ENCODE measurements at regions not wholly inside any gene's neighbourhood (a gene's known extent, or its start where the extent isn't known, plus 50 kb on each side); places are given as distances from the start of the nearest gene placed in this dataset.

GRCh38 chr1:67947114-67947513, 103.3 kb downstream of the DIRAS3 start (continued):
- no peak for TF ChIP-seq ZBTB33 (IDR thresholded peaks at IDR 0.05)
- TF ChIP-seq NR2F2 (IDR thresholded peaks at IDR 0.05), result no peak

- 71% methylated on average over 7 of the region's 7 CpGs for WGBS
- Histone ChIP-seq H3K9ac (ENCODE audit: low read depth in 1 of 2, low read length in 2 of 2) (no peak overlapping the region), H3K27ac (ENCODE audit: low read depth in 1 of 2, low read length in 2 of 2) (no peak overlapping the region), H3K27me3 (ENCODE audit: control insufficient read depth in 4 of 4, insufficient read depth in 4 of 4, low read length in 3 of 4) (no peaks in the 10 kb centered on the region), H3K36me3 (ENCODE audit: control insufficient read depth in 4 of 4, insufficient read depth in 3 of 4, low read depth in 1 of 4, low read length in 3 of 4) (no peaks in the 10 kb centered on the region), H3K4me3 (ENCODE audit: low read depth in 1 of 3, low read length in 3 of 3) (no peak overlapping the region), H3K4me1 (ENCODE audit: control insufficient read depth in 4 of 4, insufficient read depth in 4 of 4, low read length in 3 of 4) (no peaks in the 10 kb centered on the region), H3K9me3 (ENCODE audit: control insufficient read depth in 4 of 4, low read length in 3 of 4) (no peaks in the 10 kb centered on the region)
- TF ChIP-seq YY1 (IDR thresholded peaks at IDR 0.05) (no peak), JUND (IDR thresholded peaks at IDR 0.05) (no peak), NR2F2 (IDR thresholded peaks at IDR 0.05) (no peak), FOXA1 (IDR thresholded peaks at IDR 0.05) (no peak), RAD21 (IDR thresholded peaks at IDR 0.05) (no peak), TAF1 (conservative IDR thresholded peaks at IDR 0.05) (no peak), EGR1 (IDR thresholded peaks at IDR 0.05; ENCODE audit: low read depth in 2 of 2) (no peak), SP1 (IDR thresholded peaks at IDR 0.05) (no peak)
- no peak for DNase-seq (ENCODE audit: low spot score)
Observed at GRCh38 chr1:67945733-67946374, 104.6 kb downstream of the DIRAS3 start.

GRCh38 chr1:67942274-67942673, 108.2 kb downstream of the DIRAS3 start:
- no peak for DNase-seq (ENCODE audit: low spot score)
- H3K4me1 ChIP-seq (ENCODE audit: control insufficient read depth in 4 of 4, insufficient read depth in 4 of 4, low read length in 3 of 4), result no peaks in the 10 kb centered on the region
- no peak overlapping the region for H3K27ac ChIP-seq (ENCODE audit: low read depth in 1 of 2, low read length in 2 of 2)
- no peaks in the 10 kb centered on the region for H3K9me3 ChIP-seq (ENCODE audit: control insufficient read depth in 4 of 4, low read length in 3 of 4)
- no peaks in the 10 kb centered on the region for H3K27me3 ChIP-seq (ENCODE audit: control insufficient read depth in 4 of 4, insufficient read depth in 4 of 4, low read length in 3 of 4)
- H3K36me3 ChIP-seq (ENCODE audit: control insufficient read depth in 4 of 4, insufficient read depth in 3 of 4, low read depth in 1 of 4, low read length in 3 of 4), result no peaks in the 10 kb centered on the region
- no peak overlapping the region for H3K4me3 ChIP-seq (ENCODE audit: low read depth in 1 of 3, low read length in 3 of 3)
- H3K9ac ChIP-seq (ENCODE audit: low read depth in 1 of 2, low read length in 2 of 2), result no peak overlapping the region
- no peak for TF ChIP-seq HNF4G (IDR thresholded peaks at IDR 0.05)
- TF ChIP-seq TAF1 (conservative IDR thresholded peaks at IDR 0.05), result no peak
- TF ChIP-seq ZBTB33 (IDR thresholded peaks at IDR 0.05), result no peak
- no peak for TF ChIP-seq JUND (IDR thresholded peaks at IDR 0.05)
- TF ChIP-seq RAD21 (IDR thresholded peaks at IDR 0.05), result no peak

- no peaks in the 10 kb centered on the region for H3K27me3 ChIP-seq (ENCODE audit: control insufficient read depth in 4 of 4, insufficient read depth in 4 of 4, low read length in 3 of 4)
- no peak overlapping the region for H3K27ac ChIP-seq (ENCODE audit: low read depth in 1 of 2, low read length in 2 of 2)
- H3K9ac ChIP-seq (ENCODE audit: low read depth in 1 of 2, low read length in 2 of 2), result no peak overlapping the region
- H3K4me3 ChIP-seq (ENCODE audit: low read depth in 1 of 3, low read length in 3 of 3), result no peak overlapping the region
- no peak for DNase-seq (ENCODE audit: low spot score)
- H3K36me3 ChIP-seq (ENCODE audit: control insufficient read depth in 4 of 4, insufficient read depth in 3 of 4, low read depth in 1 of 4, low read length in 3 of 4), result no peaks in the 10 kb centered on the region
- TF ChIP-seq NR2F2 (IDR thresholded peaks at IDR 0.05), result no peak
- TF ChIP-seq GABPA (IDR thresholded peaks at IDR 0.05 in 1 of 2, conservative IDR thresholded peaks at IDR 0.05 in 1 of 2), result no peak
- TF ChIP-seq HNF4G (IDR thresholded peaks at IDR 0.05), result no peak
- TF ChIP-seq FOXA2 (IDR thresholded peaks at IDR 0.05), result no peak
- no peak for TF ChIP-seq MAX (IDR thresholded peaks at IDR 0.05)
- 70% methylated on average over 3 of the region's 3 CpGs for WGBS
- H3K4me1 ChIP-seq (ENCODE audit: control insufficient read depth in 4 of 4, insufficient read depth in 4 of 4, low read length in 3 of 4), result no peaks in the 10 kb centered on the region
- H3K9me3 ChIP-seq (ENCODE audit: control insufficient read depth in 4 of 4, low read length in 3 of 4), result no peaks in the 10 kb centered on the region
Observed at GRCh38 chr1:67941746-67942145, 108.5 kb upstream of the GNG12 start.

Data from liver (tissue), 7 donors.